GM19397 (cell line): ENCODE measurements at regions not wholly inside any gene's neighbourhood (a gene's known extent, or its start where the extent isn't known, plus 50 kb on each side); places are given as distances from the start of the nearest gene placed in this dataset.

Experiments used
- ATAC-seq: cut with Tn5 transposase; IDR thresholded peaks from one replicate; pipeline ENCODE4 v1.9.1; 2021; ENCODE audit warnings: mild to moderate bottlenecking, moderate library complexity; ENCODE audit not compliant: unreplicated experiment

DNA sequence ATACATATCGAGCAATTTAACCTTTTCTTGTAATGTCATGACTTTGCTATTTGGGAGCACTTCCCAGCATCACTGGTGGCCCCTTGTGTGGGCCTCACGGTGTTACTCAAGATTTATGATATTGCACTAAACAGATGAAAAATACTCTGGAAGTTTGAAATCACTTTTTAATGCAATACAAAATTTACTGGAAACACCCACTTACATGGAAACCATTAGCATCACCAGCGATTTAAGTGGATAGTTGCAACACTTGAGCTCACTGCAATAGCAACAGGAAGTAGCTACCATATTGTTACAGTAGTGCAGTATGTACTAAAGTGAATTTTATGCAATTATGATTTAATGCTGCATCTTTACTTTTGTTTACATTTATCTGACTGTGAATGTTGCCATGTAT lies 184.4 kb downstream of the MDFIC start:
- ATAC-seq: no peak

DNA sequence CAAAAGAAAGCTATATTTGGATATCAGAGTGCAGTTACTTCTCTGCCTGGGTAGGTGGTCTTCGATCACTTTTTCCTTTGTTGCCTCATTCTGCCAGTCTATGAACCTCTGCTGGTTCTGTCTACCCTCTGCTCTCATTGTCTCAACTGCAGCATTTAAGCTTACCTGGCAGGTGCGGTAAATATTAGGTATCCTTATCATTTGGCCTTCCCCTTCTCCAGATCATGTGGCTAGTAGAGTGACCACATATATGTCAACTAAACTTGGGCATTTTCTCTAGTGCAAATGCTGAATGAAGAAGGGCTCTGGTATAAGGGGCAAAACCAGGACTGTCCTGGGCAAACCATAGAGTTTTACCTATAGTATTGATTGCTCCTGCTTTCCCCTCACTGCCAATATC lies 180.8 kb downstream of the MDFIC start:
- ATAC-seq: no peak

DNA sequence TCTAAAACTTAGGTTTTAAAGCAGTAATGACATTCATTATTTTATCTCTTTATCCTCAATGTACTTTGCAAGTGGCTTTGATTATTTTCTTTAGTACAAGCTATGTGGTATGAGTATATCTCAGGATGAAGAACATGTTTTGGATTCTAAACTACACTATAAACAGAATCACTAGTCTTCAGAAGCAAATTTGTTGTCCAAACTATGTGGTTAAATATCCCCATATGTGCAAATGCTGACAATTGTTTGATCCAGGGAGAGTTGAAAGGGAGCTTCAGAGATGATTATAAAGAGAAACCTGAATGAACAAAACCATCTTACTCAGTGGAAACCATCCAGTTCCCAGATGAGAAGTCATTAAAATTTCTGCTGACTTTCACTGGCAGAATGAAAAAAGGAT lies 179.3 kb downstream of the MDFIC start:
- ATAC-seq: no peak

DNA sequence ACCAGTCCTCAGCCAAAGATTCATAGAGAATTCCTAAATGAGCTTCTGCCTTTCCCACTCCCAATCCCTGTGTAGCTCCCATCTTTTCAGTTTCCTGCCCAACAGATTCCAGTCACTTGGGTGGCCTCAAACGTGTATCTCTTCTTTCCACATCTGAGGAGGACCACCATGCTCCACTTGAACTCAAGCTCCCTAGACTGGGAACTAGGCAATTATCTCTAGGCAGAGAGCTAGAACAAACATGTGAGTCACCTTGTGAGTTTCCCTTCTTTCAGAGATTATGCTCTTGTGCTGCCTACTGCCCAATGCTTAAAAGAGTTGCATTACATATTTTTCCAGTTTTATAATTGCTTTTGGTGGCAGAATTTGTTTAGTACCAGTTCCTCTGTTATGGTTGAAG lies 178.0 kb downstream of the MDFIC start:
- ATAC-seq: no peak

DNA sequence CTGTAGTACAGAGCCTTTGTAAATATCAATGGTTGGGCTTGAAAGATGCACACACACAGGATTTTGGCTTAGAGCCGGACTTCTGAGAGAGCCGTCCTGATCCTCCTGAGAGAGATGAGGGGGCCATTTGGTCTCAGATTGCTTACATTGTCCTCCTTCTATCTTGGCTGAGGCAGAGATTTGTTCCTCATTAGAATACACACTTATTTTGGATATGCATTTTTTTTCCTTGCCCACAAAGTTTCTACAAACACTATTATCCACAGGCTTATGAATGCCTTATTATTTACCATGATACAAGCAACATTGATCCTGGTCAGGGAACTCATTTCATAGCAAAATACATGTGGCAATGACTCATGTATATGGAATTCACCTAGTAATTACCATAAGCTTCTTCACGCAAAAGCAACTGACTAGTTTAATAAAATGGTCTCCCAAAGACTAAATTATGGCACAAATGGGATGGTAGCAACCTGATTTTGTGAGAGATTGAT lies 175.3 kb downstream of the MDFIC start:
- ATAC-seq: no peak

DNA sequence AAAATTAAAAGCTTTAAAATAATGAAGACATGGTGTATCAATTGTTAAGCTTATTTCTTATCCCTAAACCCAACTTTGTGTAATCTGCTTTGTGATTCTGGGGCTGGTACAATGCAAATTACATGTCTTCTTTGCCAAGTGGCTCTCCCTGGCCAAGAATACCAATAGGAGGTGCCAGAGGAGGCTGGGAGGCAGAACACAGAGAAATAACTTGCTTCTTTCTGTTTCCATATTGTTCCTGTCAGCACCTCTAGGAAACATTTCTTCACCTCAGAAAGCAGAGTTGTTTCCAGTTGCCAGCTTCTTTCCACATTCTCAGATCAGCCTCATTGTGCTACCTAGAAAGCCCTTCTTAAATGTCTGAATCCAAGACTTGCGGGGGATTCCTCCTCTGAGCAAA lies 174.4 kb downstream of the MDFIC start:
- no peak for ATAC-seq

DNA sequence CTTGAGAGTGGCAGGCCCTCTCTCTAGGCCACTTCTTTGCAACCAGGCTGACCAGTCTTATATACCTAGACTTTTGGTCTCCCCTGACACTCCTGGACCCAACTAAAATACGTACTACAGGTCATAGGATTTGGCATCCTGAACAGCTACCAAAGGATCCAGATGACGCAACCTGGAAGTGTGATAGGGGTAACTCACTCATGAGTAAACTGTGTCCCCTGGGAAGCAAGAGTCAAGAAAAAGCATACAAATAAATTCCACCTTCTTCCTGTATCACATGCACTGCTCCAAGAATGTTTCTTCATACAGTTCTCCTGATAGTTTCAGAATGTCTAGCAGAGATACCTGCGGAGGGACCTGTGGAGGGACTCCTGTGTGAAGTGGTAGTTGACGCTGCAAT lies 172.3 kb downstream of the MDFIC start:
- no peak for ATAC-seq

DNA sequence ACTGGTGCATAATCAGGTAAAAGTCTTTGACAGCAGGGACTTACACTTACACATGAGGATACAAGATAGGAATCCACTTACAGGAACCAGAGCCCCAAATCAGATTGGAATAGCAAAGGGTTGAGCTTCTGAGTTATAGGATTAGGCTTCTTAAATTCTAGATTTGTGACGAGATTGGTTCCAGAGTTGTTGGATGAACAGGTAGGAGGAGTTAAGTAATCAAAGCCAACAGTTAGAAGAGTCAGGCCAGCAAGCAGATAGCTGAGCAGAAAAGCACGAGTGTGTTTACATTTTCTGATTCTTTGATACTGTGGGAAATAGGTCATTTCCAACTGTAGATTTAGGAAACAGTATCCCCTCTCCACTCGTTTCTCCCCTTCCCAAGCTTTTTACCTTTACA lies 167.0 kb downstream of the MDFIC start:
- ATAC-seq: no peak

DNA sequence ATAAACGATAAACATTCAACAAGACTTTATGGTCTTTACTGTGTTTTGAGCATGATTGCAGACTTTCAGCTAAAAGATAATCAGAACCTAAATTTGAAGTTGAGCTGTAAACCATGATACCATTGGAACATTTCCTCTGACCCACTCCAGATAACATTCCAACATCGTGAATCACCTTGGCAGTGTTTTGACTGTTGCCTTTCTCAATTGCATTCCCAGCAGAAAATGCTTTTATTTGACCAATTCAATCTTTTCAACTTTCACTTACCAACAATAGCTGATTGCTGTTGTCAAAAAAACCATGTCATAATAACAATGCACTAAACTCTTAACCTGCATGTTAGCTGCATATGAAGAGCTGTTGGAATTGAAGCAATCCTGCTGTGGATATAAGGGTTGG lies 165.5 kb downstream of the MDFIC start:
- no peak for ATAC-seq

DNA sequence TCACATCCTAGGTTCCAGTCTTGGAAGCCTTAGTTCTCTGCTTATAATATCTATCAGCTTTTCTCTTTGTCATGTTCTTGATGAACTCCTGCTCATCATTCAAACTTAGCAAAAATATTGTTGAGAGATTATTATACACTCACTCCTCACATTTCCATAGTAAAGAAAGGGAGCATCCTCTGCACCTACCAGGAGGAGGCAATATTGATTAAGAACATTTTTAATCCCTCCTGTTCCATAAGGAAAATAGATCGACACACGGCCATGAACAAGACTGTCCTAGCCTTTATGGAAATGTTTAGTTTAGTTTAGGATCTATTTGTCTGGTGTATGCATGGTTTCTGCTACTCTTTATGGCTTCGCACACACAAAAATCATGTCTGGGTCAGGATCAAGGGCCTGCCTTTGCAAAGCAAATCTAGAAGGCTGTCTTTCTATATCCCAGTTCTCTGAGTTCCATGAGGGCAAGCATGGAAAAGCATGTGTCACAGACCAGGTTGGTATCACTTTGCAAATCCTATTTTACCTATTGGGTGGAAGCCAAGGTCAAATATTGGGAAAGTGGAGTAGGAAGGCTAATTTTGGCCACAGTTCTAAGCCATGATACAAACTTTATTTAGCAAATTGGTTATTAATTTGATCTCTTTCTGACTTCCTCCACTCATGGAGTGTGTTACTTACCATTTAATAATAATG lies 164.4 kb downstream of the MDFIC start:
- no peak for ATAC-seq

DNA sequence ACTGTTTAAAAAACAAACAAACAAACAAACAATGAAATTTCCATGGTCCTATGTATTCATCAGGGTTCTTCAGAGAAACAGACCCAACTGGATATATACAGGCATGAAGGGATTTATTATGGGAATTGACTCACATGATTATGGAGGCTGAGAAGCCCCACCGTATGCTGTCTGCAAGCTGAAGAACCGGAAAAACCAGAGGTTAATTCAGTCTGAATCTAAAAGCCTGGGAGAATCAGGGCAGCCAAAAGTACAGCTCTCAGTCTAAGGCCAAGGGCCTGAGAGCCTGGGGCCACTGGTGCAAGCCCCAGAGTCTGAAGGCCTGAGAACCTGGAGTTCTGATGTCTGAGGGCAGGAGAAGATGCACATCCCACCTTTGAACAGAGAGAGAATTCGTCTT lies 163.5 kb downstream of the MDFIC start:
- ATAC-seq: no peak

DNA sequence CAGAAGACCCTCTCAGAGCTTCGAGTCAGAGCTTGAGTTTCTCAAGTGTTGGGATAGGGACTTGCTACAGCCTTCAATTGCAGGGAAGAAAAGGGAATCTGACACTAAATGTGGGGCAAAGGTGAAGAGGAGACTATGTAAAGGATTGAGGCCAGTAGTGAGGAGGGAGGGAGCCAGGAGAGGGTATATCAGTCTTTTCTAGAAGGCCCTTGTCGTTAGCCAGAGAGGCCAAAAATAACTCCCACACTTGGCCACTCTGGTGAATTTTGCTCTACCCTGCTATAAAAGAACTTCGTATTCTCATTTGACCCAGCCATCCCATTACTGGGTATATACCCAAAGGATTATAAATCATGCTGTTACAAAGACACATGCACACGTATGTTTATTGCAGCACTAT lies 162.0 kb downstream of the MDFIC start:
- ATAC-seq: no peak

DNA sequence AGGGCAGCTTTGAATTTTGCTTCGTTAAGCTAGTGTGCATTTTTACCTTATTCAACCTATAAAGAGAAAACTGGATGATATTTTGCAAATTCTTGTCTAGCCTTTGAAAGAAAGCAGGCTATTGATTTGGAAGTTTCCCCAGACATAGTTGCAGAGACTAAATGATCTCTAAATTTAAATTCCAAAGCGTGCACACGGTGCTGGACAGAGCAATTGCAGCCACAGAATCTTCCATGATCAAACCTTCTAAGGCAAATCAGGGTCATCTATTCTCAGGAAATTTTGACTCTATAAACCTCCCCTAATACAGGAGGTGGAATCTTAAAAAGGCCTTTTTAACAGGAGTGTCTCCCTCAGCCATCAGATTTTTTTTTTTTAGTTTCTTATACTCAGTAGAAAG lies 159.9 kb downstream of the MDFIC start:
- ATAC-seq: no peak

DNA sequence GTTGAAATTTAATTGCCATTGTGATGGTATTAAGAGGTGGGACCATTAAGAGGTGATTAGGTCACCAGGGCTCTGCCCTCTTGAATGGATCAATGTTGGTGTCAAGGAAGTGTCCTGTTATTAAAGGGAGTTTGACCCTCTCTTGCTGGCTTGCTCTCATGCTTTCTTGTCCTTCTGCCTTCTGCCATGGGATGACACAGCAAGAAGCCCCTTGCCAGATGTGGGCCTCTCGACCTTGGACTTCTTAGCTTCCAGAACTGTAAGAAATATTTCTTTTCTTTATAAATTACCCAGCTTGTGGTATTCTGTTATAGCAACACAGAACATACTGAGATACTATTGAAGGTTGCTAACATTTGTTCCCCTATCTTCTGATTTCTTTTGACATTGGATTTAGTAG lies 157.0 kb downstream of the MDFIC start:
- no peak for ATAC-seq

DNA sequence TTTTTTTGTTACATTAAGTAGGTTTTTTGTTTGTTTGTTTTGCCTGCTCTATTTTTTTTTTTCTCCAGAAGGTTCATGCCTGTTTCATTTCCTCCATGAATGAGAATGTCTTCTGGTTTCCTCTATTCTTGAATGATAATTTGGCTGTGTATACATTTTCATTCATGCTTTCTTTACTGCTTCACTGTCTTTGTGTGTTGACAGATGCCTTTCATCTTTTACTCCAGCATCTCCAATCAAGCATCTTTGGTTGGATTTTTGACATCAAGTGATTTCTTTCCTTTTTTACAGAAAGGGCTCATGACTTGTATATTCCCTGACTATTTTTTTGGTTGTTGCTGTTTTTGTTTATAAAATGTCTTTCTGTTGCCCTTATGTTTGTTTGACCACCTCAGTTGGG lies 156.5 kb downstream of the MDFIC start:
- no peak for ATAC-seq

DNA sequence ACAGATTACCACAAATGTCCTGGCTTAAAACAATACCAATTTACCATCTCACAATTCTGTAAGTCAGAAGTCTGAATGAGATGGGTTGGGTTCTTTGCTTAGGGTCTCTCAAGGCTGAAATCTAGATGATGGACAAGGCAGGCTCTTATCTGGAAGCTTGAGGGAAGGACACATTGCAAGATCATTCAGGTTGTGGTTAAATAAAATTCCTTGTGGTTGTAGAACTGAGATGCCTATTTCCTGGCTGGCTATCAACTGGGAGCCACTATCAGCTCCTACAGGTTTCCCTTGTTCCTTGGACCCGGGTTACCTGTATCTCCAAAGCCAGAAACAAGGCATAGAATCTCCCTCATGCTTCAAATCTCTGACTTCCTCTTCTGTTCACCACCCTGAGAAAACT lies 148.4 kb downstream of the MDFIC start:
- ATAC-seq: no peak
